ENCODE measurements at regions not wholly inside any gene's neighbourhood (a gene's known extent, or its start where the extent isn't known, plus 50 kb on each side); places are given as distances from the start of the nearest gene placed in this dataset.

DNA sequence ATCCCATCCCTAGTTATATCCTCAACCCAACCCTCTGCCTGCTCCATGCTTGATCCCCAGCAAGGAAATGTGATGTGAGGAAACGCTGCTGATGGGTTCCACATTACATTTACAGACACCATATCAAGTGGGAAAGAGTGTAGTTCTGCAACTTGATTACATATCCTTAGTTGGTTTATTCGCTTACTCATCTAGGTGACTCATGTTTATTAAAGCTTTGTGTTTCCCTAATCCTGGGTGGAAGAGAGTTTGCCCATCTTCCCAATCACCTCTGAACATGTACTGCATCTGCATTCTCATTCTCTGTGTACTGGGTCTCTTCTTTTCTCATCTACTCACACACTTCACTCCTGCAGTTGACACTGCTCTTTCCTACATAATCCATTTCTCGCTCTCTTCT lies 91.7 kb upstream of the PDZRN3 start:
- DNase-seq, result no peak
- peaks cover 5% of the 10 kb centered on the region for H3K36me3 Mint-ChIP-seq (ENCODE audit: unreplicated experiment)
- TF ChIP-seq CTCF (IDR thresholded peaks at IDR 0.05; ENCODE audit: partially characterized antibody, unreplicated experiment), result no peak
- no peaks in the 10 kb centered on the region for H3K4me1 Mint-ChIP-seq (ENCODE audit: low read depth, unreplicated experiment)
- no peak overlapping the region for H3K4me3 Mint-ChIP-seq (ENCODE audit: unreplicated experiment)
- H3K27ac Mint-ChIP-seq (ENCODE audit: unreplicated experiment), result no peak overlapping the region
- H3K9me3 Mint-ChIP-seq (ENCODE audit: unreplicated experiment), result no peaks in the 10 kb centered on the region
- H3K27me3 Mint-ChIP-seq (ENCODE audit: unreplicated experiment), result no peaks in the 10 kb centered on the region

- TF ChIP-seq CTCF (IDR thresholded peaks at IDR 0.05; ENCODE audit: partially characterized antibody, unreplicated experiment), result no peak
- Mint-ChIP-seq H3K9me3 (ENCODE audit: unreplicated experiment) (no peaks in the 10 kb centered on the region), H3K27me3 (ENCODE audit: unreplicated experiment) (peaks cover 2% of the 10 kb centered on the region), H3K36me3 (ENCODE audit: unreplicated experiment) (peaks cover 6% of the 10 kb centered on the region), H3K4me1 (ENCODE audit: low read depth, unreplicated experiment) (peaks cover 7% of the 10 kb centered on the region), H3K4me3 (ENCODE audit: unreplicated experiment) (no peak overlapping the region), H3K27ac (ENCODE audit: unreplicated experiment) (no peak overlapping the region)
- no peak for DNase-seq
Measured at GRCh38 chr3:73710340-73710739, 85.6 kb upstream of the PDZRN3 start.

DNA sequence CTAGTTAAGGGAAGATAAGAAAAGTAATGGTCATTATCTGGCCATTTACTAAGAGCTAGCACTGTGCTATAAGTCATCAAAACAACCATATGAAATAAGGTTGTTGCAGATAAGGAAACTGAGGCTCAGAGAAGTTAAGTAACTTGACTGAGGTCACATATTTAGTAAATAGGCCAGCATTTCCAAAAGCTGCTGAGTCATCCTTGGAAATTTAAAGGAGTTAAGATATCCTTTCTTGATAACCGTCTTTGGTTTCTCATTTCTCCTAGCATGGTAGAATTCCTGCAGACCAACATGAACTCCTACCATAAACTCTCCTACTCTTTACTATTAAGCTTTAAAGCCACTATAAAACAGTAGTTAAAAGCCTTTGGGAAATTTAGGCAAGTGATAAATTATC lies 85.0 kb upstream of the PDZRN3 start:
- peaks cover 7% of the 10 kb centered on the region for H3K4me1 Mint-ChIP-seq (ENCODE audit: low read depth, unreplicated experiment)
- H3K9me3 Mint-ChIP-seq (ENCODE audit: unreplicated experiment), result no peaks in the 10 kb centered on the region
- no peak for DNase-seq
- TF ChIP-seq CTCF (IDR thresholded peaks at IDR 0.05; ENCODE audit: partially characterized antibody, unreplicated experiment), result no peak
- peaks cover 2% of the 10 kb centered on the region for H3K27me3 Mint-ChIP-seq (ENCODE audit: unreplicated experiment)
- no peak overlapping the region for H3K27ac Mint-ChIP-seq (ENCODE audit: unreplicated experiment)
- H3K36me3 Mint-ChIP-seq (ENCODE audit: unreplicated experiment), result peaks cover 6% of the 10 kb centered on the region
- H3K4me3 Mint-ChIP-seq (ENCODE audit: unreplicated experiment), result no peak overlapping the region

DNA sequence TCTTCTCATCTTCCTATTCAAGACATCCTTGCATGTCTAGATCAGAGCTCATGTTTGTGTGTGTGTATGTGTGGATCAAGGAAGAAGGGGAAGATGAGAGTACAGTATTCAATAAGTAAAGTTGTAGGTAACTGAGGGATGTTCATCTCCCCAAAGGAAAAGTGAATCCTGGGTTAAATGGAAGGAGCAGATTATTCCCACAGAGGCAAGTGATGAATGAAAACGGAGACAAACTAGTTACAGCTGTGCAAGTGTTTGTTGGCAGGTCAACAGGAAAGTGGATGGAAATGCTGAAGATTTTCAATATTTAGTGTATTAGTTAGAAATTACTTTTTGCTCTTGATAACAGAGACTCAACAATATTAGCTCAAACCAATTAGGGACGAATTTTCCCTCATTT lies 84.2 kb upstream of the PDZRN3 start:
- Mint-ChIP-seq H3K36me3 (ENCODE audit: unreplicated experiment) (peaks cover 6% of the 10 kb centered on the region), H3K4me3 (ENCODE audit: unreplicated experiment) (no peak overlapping the region), H3K4me1 (ENCODE audit: low read depth, unreplicated experiment) (peaks cover 7% of the 10 kb centered on the region), H3K9me3 (ENCODE audit: unreplicated experiment) (no peaks in the 10 kb centered on the region), H3K27me3 (ENCODE audit: unreplicated experiment) (peaks cover 2% of the 10 kb centered on the region), H3K27ac (ENCODE audit: unreplicated experiment) (no peak overlapping the region)
- no peak for TF ChIP-seq CTCF (IDR thresholded peaks at IDR 0.05; ENCODE audit: partially characterized antibody, unreplicated experiment)
- DNase-seq, result no peak

DNA sequence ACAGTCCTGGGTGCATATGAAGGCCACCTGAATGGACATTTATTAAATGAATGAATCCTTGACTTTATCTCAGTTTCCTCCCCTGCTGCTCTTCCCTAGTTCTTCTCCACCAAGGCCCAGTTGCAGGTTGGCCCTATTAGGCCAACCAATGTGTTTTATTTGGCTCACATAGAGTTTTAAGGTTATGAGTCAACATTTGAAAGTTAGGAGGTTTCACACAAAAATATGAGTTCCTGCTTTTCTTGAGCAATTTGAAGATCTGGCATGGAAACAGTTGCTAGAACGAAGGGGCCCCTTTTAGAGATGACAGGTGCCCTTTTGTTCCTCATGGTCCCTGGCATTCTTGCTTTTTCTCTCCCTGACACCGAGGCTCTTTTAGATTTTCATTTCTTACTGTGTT lies 83.0 kb upstream of the PDZRN3 start:
- no peak overlapping the region for H3K4me3 Mint-ChIP-seq (ENCODE audit: unreplicated experiment)
- TF ChIP-seq CTCF (IDR thresholded peaks at IDR 0.05; ENCODE audit: partially characterized antibody, unreplicated experiment), result no peak
- peaks cover 2% of the 10 kb centered on the region for H3K27me3 Mint-ChIP-seq (ENCODE audit: unreplicated experiment)

More for the DNA sequence above, 83.0 kb upstream of the PDZRN3 start:
- Mint-ChIP-seq H3K27ac (ENCODE audit: unreplicated experiment) (peak overlapping the region; percentile 49), H3K9me3 (ENCODE audit: unreplicated experiment) (no peaks in the 10 kb centered on the region), H3K4me1 (ENCODE audit: low read depth, unreplicated experiment) (peaks cover 7% of the 10 kb centered on the region), H3K36me3 (ENCODE audit: unreplicated experiment) (peaks cover 6% of the 10 kb centered on the region)
- no peak for DNase-seq
